ENCODE measurements at regions not wholly inside any gene's neighbourhood (a gene's known extent, or its start where the extent isn't known, plus 50 kb on each side); places are given as distances from the start of the nearest gene placed in this dataset.

DNA sequence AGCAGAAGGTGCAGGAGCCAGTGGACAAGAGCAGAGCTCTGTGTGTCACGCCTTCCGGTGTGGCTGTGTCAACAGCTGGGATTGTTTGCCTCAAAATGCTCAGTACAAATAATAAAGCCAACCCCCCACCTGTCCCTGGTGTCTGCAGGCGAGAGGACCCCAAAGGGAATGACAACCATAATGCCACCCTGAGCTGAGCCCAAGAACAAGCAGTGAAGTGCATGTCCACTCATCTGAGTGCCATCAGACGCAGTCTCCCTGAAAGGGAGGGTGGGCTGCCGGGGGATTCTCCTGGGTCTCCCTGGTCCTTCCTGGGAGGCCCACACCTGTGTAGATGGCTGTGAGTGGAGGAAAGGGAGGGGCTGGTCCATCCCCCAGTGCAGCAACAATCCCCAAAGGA, 328.8 kb upstream of the IRX1 start:
- H3K4me3 ChIP-seq, result no peak overlapping the region
- 75 to 85% methylated on average over 5 of the region's 5 CpGs for WGBS, 2 donors
- no peak overlapping the region for H3K27ac ChIP-seq
- no peak for DNase-seq
- no peaks in the 10 kb centered on the region for H3K4me1 ChIP-seq
- no peaks in the 10 kb centered on the region for H3K27me3 ChIP-seq
- no peaks in the 10 kb centered on the region for H3K9me3 ChIP-seq
- TF ChIP-seq, protein P1, sequence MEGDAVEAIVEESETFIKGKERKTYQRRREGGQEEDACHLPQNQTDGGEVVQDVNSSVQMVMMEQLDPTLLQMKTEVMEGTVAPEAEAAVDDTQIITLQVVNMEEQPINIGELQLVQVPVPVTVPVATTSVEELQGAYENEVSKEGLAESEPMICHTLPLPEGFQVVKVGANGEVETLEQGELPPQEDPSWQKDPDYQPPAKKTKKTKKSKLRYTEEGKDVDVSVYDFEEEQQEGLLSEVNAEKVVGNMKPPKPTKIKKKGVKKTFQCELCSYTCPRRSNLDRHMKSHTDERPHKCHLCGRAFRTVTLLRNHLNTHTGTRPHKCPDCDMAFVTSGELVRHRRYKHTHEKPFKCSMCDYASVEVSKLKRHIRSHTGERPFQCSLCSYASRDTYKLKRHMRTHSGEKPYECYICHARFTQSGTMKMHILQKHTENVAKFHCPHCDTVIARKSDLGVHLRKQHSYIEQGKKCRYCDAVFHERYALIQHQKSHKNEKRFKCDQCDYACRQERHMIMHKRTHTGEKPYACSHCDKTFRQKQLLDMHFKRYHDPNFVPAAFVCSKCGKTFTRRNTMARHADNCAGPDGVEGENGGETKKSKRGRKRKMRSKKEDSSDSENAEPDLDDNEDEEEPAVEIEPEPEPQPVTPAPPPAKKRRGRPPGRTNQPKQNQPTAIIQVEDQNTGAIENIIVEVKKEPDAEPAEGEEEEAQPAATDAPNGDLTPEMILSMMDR (IDR thresholded peaks at IDR 0.05), result no peak
- TF ChIP-seq POLR2AphosphoS5 (IDR thresholded peaks at IDR 0.05) (no peak), EP300 (IDR thresholded peaks at IDR 0.05) (no peak), POLR2A (IDR thresholded peaks at IDR 0.05) (no peak)
- intact Hi-C loops (cut with DNase I), result no loop called here
- no peaks in the 10 kb centered on the region for H3K36me3 ChIP-seq

DNA sequence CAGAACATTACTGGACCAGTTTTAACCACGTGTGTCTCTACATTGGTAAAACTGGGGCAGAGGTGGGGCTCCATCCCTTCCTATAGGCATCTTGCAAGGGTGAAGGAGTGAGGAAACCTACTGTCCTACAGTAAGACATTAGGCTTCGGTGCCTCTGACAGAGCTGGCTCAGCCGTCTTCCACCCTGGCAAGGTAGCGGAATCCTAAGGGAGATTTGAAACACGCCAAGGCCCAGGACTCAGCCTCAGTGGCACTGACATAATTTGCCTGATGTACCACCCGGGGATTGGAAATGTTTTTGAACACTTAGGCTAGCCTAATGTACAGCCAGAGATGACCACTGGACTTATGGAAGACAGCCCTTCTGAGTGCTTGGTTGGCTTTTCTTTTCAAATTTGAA, 329.7 kb upstream of the IRX1 start:
- WGBS, 2 donors, result 72 to 76% methylated on average over 6 of the region's 6 CpGs
- H3K4me1 ChIP-seq, result no peaks in the 10 kb centered on the region
- no peak overlapping the region for H3K4me3 ChIP-seq
- no peak for DNase-seq
- intact Hi-C loops (cut with DNase I), result no loop called here
- TF ChIP-seq POLR2AphosphoS5 (IDR thresholded peaks at IDR 0.05) (no peak), EP300 (IDR thresholded peaks at IDR 0.05) (no peak), POLR2A (IDR thresholded peaks at IDR 0.05) (no peak)
- TF ChIP-seq, protein P1 (IDR thresholded peaks at IDR 0.05), result no peak
- H3K27me3 ChIP-seq, result no peaks in the 10 kb centered on the region
- no peak overlapping the region for H3K27ac ChIP-seq
- no peaks in the 10 kb centered on the region for H3K36me3 ChIP-seq
- H3K9me3 ChIP-seq, result no peaks in the 10 kb centered on the region

DNA sequence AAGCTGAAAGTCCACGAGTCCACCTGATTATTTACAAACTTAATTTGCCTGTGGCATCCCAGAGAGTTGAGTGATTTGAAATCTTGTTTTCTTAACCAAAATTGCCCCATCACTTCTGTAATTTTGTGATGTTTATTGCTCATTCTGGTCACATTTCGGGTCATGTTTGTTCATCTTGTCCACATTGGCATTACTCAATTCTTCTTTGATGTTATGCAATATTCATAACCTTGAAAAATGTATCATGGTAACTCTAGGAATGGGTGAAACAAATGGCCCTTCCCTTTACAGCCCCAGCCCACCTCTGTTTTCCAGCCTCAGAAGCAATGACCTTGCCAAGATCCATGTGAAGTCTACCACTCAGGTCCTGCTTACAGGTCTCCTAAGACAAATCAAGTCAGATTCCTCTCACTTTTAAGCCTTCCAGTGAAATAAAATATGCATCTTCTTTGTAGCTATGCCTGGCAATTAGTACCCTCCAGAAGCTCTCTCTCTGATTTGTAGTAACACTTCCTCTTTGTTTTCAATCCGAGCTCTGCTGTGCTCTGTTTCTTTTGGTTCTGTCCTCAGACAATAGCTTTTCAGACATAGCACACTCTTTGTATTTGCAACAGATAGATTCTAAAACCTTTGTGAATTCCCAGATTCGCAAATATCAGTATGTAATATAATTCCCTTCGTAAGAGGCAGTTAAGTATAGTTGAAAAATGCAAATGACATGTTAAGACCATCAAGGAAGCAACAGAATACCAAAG, 330.3 kb upstream of the IRX1 start:
- DNase-seq, result no peak
- TF ChIP-seq POLR2AphosphoS5 (IDR thresholded peaks at IDR 0.05), result no peak
- TF ChIP-seq EP300 (IDR thresholded peaks at IDR 0.05), result no peak
- TF ChIP-seq POLR2A (IDR thresholded peaks at IDR 0.05), result no peak
- TF ChIP-seq, protein P1 (IDR thresholded peaks at IDR 0.05), result no peak
- no peak overlapping the region for H3K4me3 ChIP-seq
- 61 to 68% methylated on average over 5 of the region's 5 CpGs for WGBS, 2 donors
- H3K4me1 ChIP-seq, result no peaks in the 10 kb centered on the region
- intact Hi-C loops (cut with DNase I), result no loop called here
- H3K27me3 ChIP-seq, result no peaks in the 10 kb centered on the region
- H3K36me3 ChIP-seq, result no peaks in the 10 kb centered on the region
- H3K9me3 ChIP-seq, result no peaks in the 10 kb centered on the region
- H3K27ac ChIP-seq, result no peak overlapping the region

DNA sequence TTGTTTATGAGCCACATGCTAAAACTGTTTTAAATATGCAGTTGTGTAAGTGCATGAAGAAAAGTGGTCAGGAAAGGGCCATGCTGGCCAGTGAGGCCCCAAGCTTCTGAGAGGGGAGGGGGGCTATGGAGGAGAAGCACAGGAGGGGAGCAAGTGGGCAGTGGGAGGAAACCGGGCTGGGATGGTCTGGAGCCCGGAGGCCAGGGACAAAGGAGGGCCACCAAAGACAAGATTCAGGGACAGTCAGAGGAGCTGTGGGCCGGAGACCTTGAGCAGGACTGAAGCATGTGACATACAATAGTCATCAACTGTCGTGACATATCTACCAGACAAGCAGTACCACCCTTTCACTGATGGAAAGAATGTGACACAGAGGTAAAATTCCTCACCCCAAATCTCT, 333.2 kb upstream of the IRX1 start:
- Histone ChIP-seq H3K27me3 (no peaks in the 10 kb centered on the region), H3K36me3 (no peaks in the 10 kb centered on the region), H3K27ac (no peak overlapping the region), H3K4me3 (no peak overlapping the region), H3K4me1 (no peaks in the 10 kb centered on the region), H3K9me3 (no peaks in the 10 kb centered on the region)
- DNase-seq, result no peak
- 88 to 90% methylated on average over 4 of the region's 4 CpGs for WGBS, 2 donors
- intact Hi-C loops (cut with DNase I), result no loop called here
- TF ChIP-seq POLR2A (IDR thresholded peaks at IDR 0.05) (no peak), EP300 (IDR thresholded peaks at IDR 0.05) (no peak), POLR2AphosphoS5 (IDR thresholded peaks at IDR 0.05) (no peak)
- TF ChIP-seq, protein P1 (IDR thresholded peaks at IDR 0.05), result no peak

DNA sequence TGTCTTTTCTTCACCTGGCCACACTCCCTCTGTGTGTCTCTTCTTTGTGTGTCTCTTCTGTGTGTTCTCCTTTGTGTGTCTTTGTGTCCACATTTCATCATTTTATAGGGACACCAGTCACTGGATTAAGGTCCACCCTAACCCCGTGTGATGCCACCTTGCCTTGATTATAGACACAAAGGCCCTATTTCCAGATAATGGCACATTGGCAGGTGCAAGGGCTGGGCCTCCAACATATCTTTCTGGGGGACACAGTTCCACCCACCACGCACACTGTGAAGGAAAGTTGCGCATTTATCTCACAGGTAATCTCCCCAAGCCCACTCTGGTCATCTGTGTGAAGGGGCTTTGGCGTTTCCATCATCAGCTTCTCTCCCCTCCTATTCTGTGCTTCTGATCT, 334.6 kb upstream of the IRX1 start:
- no peaks in the 10 kb centered on the region for H3K4me1 ChIP-seq
- H3K36me3 ChIP-seq, result no peaks in the 10 kb centered on the region
- WGBS, 2 donors, result 89 to 95% methylated on average over 4 of the region's 4 CpGs
- no peak overlapping the region for H3K27ac ChIP-seq
- intact Hi-C loops (cut with DNase I), result no loop called here
- H3K9me3 ChIP-seq, result no peaks in the 10 kb centered on the region
- H3K4me3 ChIP-seq, result no peak overlapping the region
- DNase-seq, result no peak
- TF ChIP-seq EP300 (IDR thresholded peaks at IDR 0.05), result no peak
- TF ChIP-seq POLR2A (IDR thresholded peaks at IDR 0.05), result no peak
- no peak for TF ChIP-seq POLR2AphosphoS5 (IDR thresholded peaks at IDR 0.05)
- no peaks in the 10 kb centered on the region for H3K27me3 ChIP-seq

All from sigmoid colon (tissue), 6 donors.